ENCODE measurements at regions not wholly inside any gene's neighbourhood (a gene's known extent, or its start where the extent isn't known, plus 50 kb on each side); places are given as distances from the start of the nearest gene placed in this dataset.
"Not testable (repeated sequence)": the region's sequence is repeated elsewhere in the genome, so short reads cannot be mapped to it uniquely, and the experiment has no call there.

GRCh38 chr20:40878099-40878498 lies 150.5 kb upstream of the TOP1 start:
- H3K9me3 Mint-ChIP-seq, H3K27me3 Mint-ChIP-seq, H3K4me3 Mint-ChIP-seq, H3K36me3 Mint-ChIP-seq, H3K4me1 Mint-ChIP-seq, ATAC-seq, H3K27ac Mint-ChIP-seq: not testable (repeated sequence)

GRCh38 chr20:40880063-40880728 lies 148.4 kb upstream of the TOP1 start:
- Mint-ChIP-seq H3K36me3 (no peaks in the 10 kb centered on the region), H3K4me3 (no peak overlapping the region), H3K9me3 (peaks cover 8% of the 10 kb centered on the region), H3K4me1 (no peaks in the 10 kb centered on the region), H3K27ac (no peak overlapping the region), H3K27me3 (no peaks in the 10 kb centered on the region)
- ATAC-seq: no peak

GRCh38 chr20:40880729-40881109 lies 147.9 kb upstream of the TOP1 start:
- no peak for ATAC-seq
- Mint-ChIP-seq H3K27ac (no peak overlapping the region), H3K27me3 (peaks cover under 1% of the 10 kb centered on the region), H3K36me3 (no peaks in the 10 kb centered on the region), H3K4me3 (no peak overlapping the region), H3K9me3 (peaks cover 8% of the 10 kb centered on the region), H3K4me1 (no peaks in the 10 kb centered on the region)

DNA sequence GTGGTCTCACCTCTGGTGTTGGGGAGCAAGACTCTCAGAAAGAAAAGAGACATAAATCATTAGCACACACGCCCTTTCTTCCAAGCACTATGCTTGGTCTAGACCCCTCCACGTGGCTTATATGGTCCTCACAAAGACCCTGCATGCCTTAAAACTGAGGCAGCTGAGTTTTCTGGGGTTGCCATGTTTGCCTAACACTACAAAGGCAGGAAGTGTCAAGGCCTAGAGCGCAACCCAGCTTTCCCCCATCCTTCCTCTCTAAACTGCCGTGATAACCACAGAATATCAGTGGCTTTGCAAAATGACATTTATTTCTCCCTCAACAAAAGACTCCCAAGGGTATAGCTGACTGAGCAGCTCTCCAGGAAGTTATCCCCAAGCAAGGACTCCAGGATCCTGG lies 146.5 kb upstream of the TOP1 start:
- ATAC-seq: no peak

DNA sequence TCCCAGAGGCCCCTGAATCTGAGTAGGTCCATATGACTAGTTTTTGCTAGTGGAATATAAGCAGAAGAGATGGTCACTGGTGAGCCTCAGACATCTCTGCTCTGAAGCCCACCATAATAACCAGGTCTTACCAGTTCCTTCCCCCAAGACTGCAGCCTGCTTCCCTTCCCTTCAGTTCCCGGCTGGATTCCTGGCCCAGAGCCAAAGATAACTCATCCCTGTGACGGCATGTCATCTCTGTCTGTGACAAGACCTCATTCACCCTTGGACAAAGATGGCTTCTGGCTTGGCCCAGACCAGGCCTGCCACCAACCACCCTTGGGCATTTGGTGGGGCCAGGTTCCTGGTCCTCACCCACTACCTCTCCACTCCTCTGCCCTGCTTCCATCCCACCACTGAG lies 145.5 kb upstream of the TOP1 start:
- Mint-ChIP-seq H3K4me1 (no peaks in the 10 kb centered on the region), H3K4me3 (no peak overlapping the region), H3K27me3 (peaks cover 23% of the 10 kb centered on the region), H3K9me3 (peaks cover 5% of the 10 kb centered on the region), H3K36me3 (no peaks in the 10 kb centered on the region), H3K27ac (no peak overlapping the region)
- no peak for ATAC-seq

More for the DNA sequence above, 146.5 kb upstream of the TOP1 start:
- H3K4me1 Mint-ChIP-seq: no peaks in the 10 kb centered on the region
- no peaks in the 10 kb centered on the region for H3K36me3 Mint-ChIP-seq
- peaks cover 8% of the 10 kb centered on the region for H3K9me3 Mint-ChIP-seq
- no peak overlapping the region for H3K27ac Mint-ChIP-seq
- peaks cover 15% of the 10 kb centered on the region for H3K27me3 Mint-ChIP-seq
- H3K4me3 Mint-ChIP-seq: no peak overlapping the region

GRCh38 chr20:40887105-40887504 lies 141.5 kb upstream of the TOP1 start:
- no peak overlapping the region for H3K27ac Mint-ChIP-seq
- H3K36me3 Mint-ChIP-seq: no peaks in the 10 kb centered on the region
- no peak overlapping the region for H3K4me3 Mint-ChIP-seq
- no peak for ATAC-seq
- peaks cover 23% of the 10 kb centered on the region for H3K27me3 Mint-ChIP-seq
- no peaks in the 10 kb centered on the region for H3K4me1 Mint-ChIP-seq
- H3K9me3 Mint-ChIP-seq: no peaks in the 10 kb centered on the region

GRCh38 chr20:40889266-40889665 lies 139.4 kb upstream of the TOP1 start:
- not testable (repeated sequence) for ATAC-seq, H3K4me3 Mint-ChIP-seq, H3K27ac Mint-ChIP-seq, H3K36me3 Mint-ChIP-seq, H3K4me1 Mint-ChIP-seq, H3K9me3 Mint-ChIP-seq
- peaks cover 23% of the 10 kb centered on the region for H3K27me3 Mint-ChIP-seq

DNA sequence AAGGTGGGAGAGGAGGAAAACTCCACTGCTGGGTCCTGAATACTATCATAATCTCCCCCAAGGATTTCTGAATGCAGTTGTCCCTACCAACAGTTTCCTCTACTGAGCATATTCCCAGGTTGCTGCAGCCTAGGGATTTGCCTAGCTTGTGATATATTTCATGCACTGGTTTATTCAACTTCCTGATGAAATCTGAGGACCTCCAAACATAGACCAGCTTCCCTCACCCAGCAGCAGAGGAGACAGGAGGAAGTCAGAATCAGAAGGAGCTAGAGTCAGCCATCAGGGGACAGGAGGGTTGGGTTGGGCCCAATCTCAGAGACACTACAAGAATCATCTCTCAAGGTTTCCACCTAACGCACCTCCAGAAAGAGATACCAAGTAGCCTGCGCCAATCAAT lies 138.4 kb upstream of the TOP1 start:
- Mint-ChIP-seq H3K9me3 (no peaks in the 10 kb centered on the region), H3K27ac (no peak overlapping the region), H3K4me1 (no peaks in the 10 kb centered on the region), H3K27me3 (peaks cover 23% of the 10 kb centered on the region), H3K4me3 (no peak overlapping the region), H3K36me3 (no peaks in the 10 kb centered on the region)
- ATAC-seq: no peak

GRCh38 chr20:40890635-40891034 lies 138.0 kb upstream of the TOP1 start:
- H3K4me3 Mint-ChIP-seq: no peak overlapping the region
- no peaks in the 10 kb centered on the region for H3K36me3 Mint-ChIP-seq
- H3K27me3 Mint-ChIP-seq: peaks cover 25% of the 10 kb centered on the region
- no peak for ATAC-seq
- H3K27ac Mint-ChIP-seq: no peak overlapping the region
- H3K9me3 Mint-ChIP-seq: no peaks in the 10 kb centered on the region
- no peaks in the 10 kb centered on the region for H3K4me1 Mint-ChIP-seq

DNA sequence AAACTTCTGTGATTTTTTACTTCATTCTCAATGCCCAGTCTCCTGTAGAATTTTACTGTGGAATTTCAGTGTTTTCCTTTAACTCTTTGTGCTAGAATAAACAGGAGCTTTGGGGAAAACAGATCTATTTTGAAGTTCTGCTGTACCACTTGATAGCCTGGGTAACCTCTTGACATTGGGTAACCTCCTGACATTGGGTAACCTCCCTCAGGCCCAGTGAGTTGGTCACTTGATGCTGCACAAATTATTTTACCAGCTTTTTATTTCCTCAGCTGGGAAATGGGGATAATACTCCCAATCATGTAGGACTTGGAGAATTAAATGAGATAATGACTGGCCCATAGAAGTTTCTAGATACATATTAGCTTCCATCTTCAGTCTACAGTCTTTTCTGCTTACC lies 137.3 kb upstream of the TOP1 start:
- Mint-ChIP-seq H3K4me3 (no peak overlapping the region), H3K36me3 (no peaks in the 10 kb centered on the region), H3K4me1 (no peaks in the 10 kb centered on the region), H3K9me3 (no peaks in the 10 kb centered on the region), H3K27me3 (peaks cover 22% of the 10 kb centered on the region), H3K27ac (no peak overlapping the region)
- no peak for ATAC-seq

GRCh38 chr20:40892642-40893041 lies 136.0 kb upstream of the TOP1 start:
- H3K27me3 Mint-ChIP-seq: peaks cover 9% of the 10 kb centered on the region
- H3K4me1 Mint-ChIP-seq: no peaks in the 10 kb centered on the region
- no peak overlapping the region for H3K4me3 Mint-ChIP-seq

GRCh38 chr20:40893610-40894236 lies 134.9 kb upstream of the TOP1 start:
- H3K4me3 Mint-ChIP-seq: no peak overlapping the region
- H3K27me3 Mint-ChIP-seq: peaks cover 6% of the 10 kb centered on the region
- H3K27ac Mint-ChIP-seq: no peak overlapping the region
- H3K9me3 Mint-ChIP-seq: no peaks in the 10 kb centered on the region
- H3K36me3 Mint-ChIP-seq: no peaks in the 10 kb centered on the region
- H3K4me1 Mint-ChIP-seq: no peaks in the 10 kb centered on the region
- ATAC-seq: no peak

More at GRCh38 chr20:40892642-40893041, 136.0 kb upstream of the TOP1 start:
- peak; percentile 42 for ATAC-seq
- Mint-ChIP-seq H3K27ac (no peak overlapping the region), H3K9me3 (no peaks in the 10 kb centered on the region), H3K36me3 (no peaks in the 10 kb centered on the region)

GRCh38 chr20:40894237-40894630 lies 134.4 kb upstream of the TOP1 start:
- H3K36me3 Mint-ChIP-seq: no peaks in the 10 kb centered on the region
- H3K4me1 Mint-ChIP-seq: no peaks in the 10 kb centered on the region
- ATAC-seq: no peak
- H3K9me3 Mint-ChIP-seq: no peaks in the 10 kb centered on the region
- H3K27me3 Mint-ChIP-seq: peaks cover 6% of the 10 kb centered on the region
- H3K27ac Mint-ChIP-seq: no peak overlapping the region
- H3K4me3 Mint-ChIP-seq: no peak overlapping the region

DNA sequence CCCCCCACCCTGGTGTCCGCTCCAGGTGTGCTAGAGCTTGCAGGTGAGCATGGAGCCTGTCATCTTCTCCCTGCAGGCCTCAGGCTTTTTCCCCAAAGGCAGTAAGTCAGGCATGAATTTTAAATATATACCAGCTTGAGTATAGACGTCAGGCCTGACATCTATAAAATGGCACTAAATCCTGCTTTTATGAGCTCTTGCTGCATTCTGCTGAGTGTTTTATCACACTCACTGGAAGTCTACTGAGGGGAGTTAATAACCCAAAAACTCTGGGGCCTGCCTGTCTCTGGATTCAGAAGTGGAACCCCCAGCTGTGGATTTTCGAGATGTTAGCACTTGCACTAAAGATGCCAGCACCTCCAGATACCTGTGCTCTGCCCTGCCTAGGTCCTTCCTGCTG lies 133.4 kb upstream of the TOP1 start:
- no peaks in the 10 kb centered on the region for H3K36me3 Mint-ChIP-seq
- H3K9me3 Mint-ChIP-seq: no peaks in the 10 kb centered on the region
- H3K27me3 Mint-ChIP-seq: peaks cover 9% of the 10 kb centered on the region
- ATAC-seq: no peak
- H3K4me1 Mint-ChIP-seq: no peaks in the 10 kb centered on the region
- H3K4me3 Mint-ChIP-seq: no peak overlapping the region
- H3K27ac Mint-ChIP-seq: no peak overlapping the region

GRCh38 chr20:40896814-40897700 lies 131.6 kb upstream of the TOP1 start:
- Mint-ChIP-seq H3K4me1 (no peaks in the 10 kb centered on the region), H3K36me3 (no peaks in the 10 kb centered on the region), H3K4me3 (no peak overlapping the region), H3K27me3 (peaks cover 18% of the 10 kb centered on the region), H3K9me3 (no peaks in the 10 kb centered on the region), H3K27ac (no peak overlapping the region)
- no peak for ATAC-seq

- H3K27ac Mint-ChIP-seq: no peak overlapping the region
- ATAC-seq: no peak
- no peaks in the 10 kb centered on the region for H3K9me3 Mint-ChIP-seq
- no peaks in the 10 kb centered on the region for H3K4me1 Mint-ChIP-seq
- no peaks in the 10 kb centered on the region for H3K36me3 Mint-ChIP-seq
- peaks cover 18% of the 10 kb centered on the region for H3K27me3 Mint-ChIP-seq
- no peak overlapping the region for H3K4me3 Mint-ChIP-seq
These were observed 129.3 kb upstream of the TOP1 start for GRCh38 chr20:40899344-40899743.
